ENCODE measurements at regions not wholly inside any gene's neighbourhood (a gene's known extent, or its start where the extent isn't known, plus 50 kb on each side); places are given as distances from the start of the nearest gene placed in this dataset.

DNA sequence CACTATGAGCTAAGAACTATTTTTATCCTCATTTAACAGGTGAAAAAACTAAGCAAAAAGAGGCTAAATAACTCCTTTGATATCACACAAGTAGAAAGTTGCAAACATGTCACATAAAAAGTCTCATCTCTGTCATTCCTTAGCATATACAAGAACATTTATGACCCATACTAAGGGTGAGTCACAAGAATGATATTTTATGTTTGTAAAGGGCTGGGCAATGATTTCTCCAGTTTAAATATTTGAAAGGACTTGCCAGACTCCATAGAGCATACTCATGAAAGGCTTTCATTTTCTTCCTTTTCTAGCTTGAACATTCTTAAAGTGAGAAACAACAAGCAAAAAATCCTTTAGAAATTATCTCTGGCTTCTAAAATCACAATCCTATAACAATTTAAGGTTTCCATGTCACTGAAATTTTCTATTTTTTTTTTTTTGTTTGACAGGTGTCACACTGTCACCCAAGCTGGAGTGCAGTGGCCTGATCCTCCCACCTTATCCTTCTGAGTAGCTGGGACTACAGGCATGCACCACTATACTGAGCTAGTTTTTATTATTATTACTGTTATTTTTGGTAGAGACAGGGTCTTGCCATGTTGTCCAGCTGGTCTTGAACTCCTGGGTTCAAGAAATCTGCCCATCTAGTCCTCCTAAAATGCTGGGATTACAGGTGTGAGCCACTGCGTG lies 338.0 kb upstream of the KHDRBS2 start:
- TF ChIP-seq, protein P1, sequence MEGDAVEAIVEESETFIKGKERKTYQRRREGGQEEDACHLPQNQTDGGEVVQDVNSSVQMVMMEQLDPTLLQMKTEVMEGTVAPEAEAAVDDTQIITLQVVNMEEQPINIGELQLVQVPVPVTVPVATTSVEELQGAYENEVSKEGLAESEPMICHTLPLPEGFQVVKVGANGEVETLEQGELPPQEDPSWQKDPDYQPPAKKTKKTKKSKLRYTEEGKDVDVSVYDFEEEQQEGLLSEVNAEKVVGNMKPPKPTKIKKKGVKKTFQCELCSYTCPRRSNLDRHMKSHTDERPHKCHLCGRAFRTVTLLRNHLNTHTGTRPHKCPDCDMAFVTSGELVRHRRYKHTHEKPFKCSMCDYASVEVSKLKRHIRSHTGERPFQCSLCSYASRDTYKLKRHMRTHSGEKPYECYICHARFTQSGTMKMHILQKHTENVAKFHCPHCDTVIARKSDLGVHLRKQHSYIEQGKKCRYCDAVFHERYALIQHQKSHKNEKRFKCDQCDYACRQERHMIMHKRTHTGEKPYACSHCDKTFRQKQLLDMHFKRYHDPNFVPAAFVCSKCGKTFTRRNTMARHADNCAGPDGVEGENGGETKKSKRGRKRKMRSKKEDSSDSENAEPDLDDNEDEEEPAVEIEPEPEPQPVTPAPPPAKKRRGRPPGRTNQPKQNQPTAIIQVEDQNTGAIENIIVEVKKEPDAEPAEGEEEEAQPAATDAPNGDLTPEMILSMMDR (IDR thresholded peaks at IDR 0.05): no peak
- no peak for TF ChIP-seq POLR2A (IDR thresholded peaks at IDR 0.05)
